HCT116 (cell line): ENCODE measurements at regions not wholly inside any gene's neighbourhood (a gene's known extent, or its start where the extent isn't known, plus 50 kb on each side); places are given as distances from the start of the nearest gene placed in this dataset.

Experiments
- ATAC-seq: fragments of 200-7000 bp; cut with Tn5 transposase; 2 replicates; pipeline ENCODE4 v1.9.1; 2020; ENCODE audit warnings: mild to moderate bottlenecking, moderate library complexity
- BruUV-seq: library from RNA; stranded (reverse); fragments of 400-500 nt; replicated peaks from 2 replicates; lab custom pipeline; 2021; lab: Mats Ljungman, UMichigan
- CTCF ChIA-PET: fragments of 300-600 bp; sonication (Branson Sonifier 250); formaldehyde crosslinking; loops from one replicate; lab custom pipeline; 2021; ENCODE audit warnings: antibody characterized with exemption; lab: Charles Lee
- POLR2A ChIA-PET: fragments of 300-600, 350-600 bp; sonication (Branson Sonifier 250); formaldehyde crosslinking; loops from one replicate; lab custom pipeline; 2021; ENCODE audit warnings: antibody characterized with exemption; lab: Charles Lee
- RAD21 ChIA-PET, 2 experiments: fragments of 300-600 bp; sonication (Branson Sonifier 250); formaldehyde crosslinking; loops; one replicate each; lab custom pipeline; 2023; ENCODE audit warnings: low total read pairs in 2 of 2; ENCODE audit not compliant: uncharacterized antibody in 2 of 2, unreplicated experiment in 2 of 2, low non-redundant PET in 1 of 2; lab: Charles Lee
- DNase-seq: peaks from one replicate; pipeline ENCODE4 v3.0.0-alpha.2; 2010; ENCODE audit warnings: low read depth, low spot score
- H2AFZ ChIP-seq: fragments of 200-600 bp; shearing (Covaris generic), sonication (generic); 2 replicates; pipeline ENCODE4 v1.6.1; 2017; ENCODE audit warnings: low read depth, mixed run types, mixed read lengths, antibody characterized with exemption, low read length; ENCODE audit not compliant: poor library complexity, severe bottlenecking
- H3K27ac ChIP-seq: 2 replicates; pipeline ENCODE4 v1.5.1; 2012; ENCODE audit warnings: low read depth, low read length
- H3K27me3 ChIP-seq: fragments of 200-600 bp; sonication (generic); 2 replicates; pipeline ENCODE4 v1.6.1; 2016; ENCODE audit warnings: mixed run types, low read length, mixed read lengths; ENCODE audit not compliant: insufficient read depth
- H3K36me3 ChIP-seq, 2 experiments: fragments of 200-500 bp in 1 of 2; fragments of 200-600 bp in 1 of 2; sonication (Bioruptor generic) in 1 of 2; sonication (generic) in 1 of 2; 2 replicates each; pipeline versions ENCODE4 v1.5.1 to v1.6.1; 2014 to 2016; ENCODE audit warnings: low read length in 2 of 2, inconsistent platforms in 1 of 2, mixed read lengths in 1 of 2, mixed run types in 1 of 2; ENCODE audit not compliant: insufficient read depth in 2 of 2, control insufficient read depth in 1 of 2
- H3K4me1 ChIP-seq, 2 experiments: fragments of 200-600 bp in 1 of 2; sonication (generic) in 1 of 2; 2 replicates each; pipeline versions ENCODE4 v1.5.1 to v1.6.1; 2012 to 2017; ENCODE audit warnings: low read length in 2 of 2, inconsistent platforms in 1 of 2, mild to moderate bottlenecking in 1 of 2, mixed read lengths in 1 of 2, mixed run types in 1 of 2, moderate library complexity in 1 of 2; ENCODE audit not compliant: insufficient read depth in 2 of 2, control insufficient read depth in 1 of 2
- H3K4me2 ChIP-seq: fragments of 200-600 bp; sonication (generic); 2 replicates; pipeline ENCODE4 v1.6.1; 2017; ENCODE audit warnings: mixed run types, low read length, mixed read lengths
- H3K4me3 ChIP-seq, 2 experiments: fragments of 200-600 bp in 1 of 2; sonication (generic) in 1 of 2; replicated peaks in 1 of 2; 2 replicates each; pipeline ENCODE4 v1.5.1; 2011 to 2016; ENCODE audit warnings: low read length in 2 of 2, control low read depth in 1 of 2, low read depth in 1 of 2, mild to moderate bottlenecking in 1 of 2, mixed read lengths in 1 of 2, mixed run types in 1 of 2
- H3K79me2 ChIP-seq: fragments of 200-600 bp; sonication (generic); 2 replicates; pipeline ENCODE4 v1.6.1; 2017; ENCODE audit warnings: mild to moderate bottlenecking, mixed run types, low read length, moderate library complexity, mixed read lengths; ENCODE audit not compliant: insufficient read depth
- H3K9ac ChIP-seq: fragments of 200-600 bp; sonication (generic); 2 replicates; pipeline ENCODE4 v1.6.1; 2016; ENCODE audit warnings: low read length, mixed read lengths
- H3K9me2 ChIP-seq: fragments of 200-600 bp; sonication (generic), shearing (Covaris generic); 2 replicates; pipeline ENCODE4 v1.6.1; 2017; ENCODE audit warnings: mixed run types, mild to moderate bottlenecking, moderate library complexity; ENCODE audit not compliant: insufficient read depth
- H3K9me3 ChIP-seq, 2 experiments: fragments of 200-500 bp in 1 of 2; fragments of 200-600 bp in 1 of 2; sonication (Bioruptor generic) in 1 of 2; sonication (generic) in 1 of 2; 2 replicates each; pipeline ENCODE4 v1.6.1; 2014 to 2017; ENCODE audit warnings: low read length in 2 of 2, mixed read lengths in 2 of 2, inconsistent platforms in 1 of 2, low read depth in 1 of 2, mild to moderate bottlenecking in 1 of 2, mixed run types in 1 of 2, moderate library complexity in 1 of 2; ENCODE audit not compliant: control insufficient read depth in 1 of 2, insufficient read depth in 1 of 2
- H4K20me1 ChIP-seq: fragments of 200-600 bp; sonication (generic), shearing (Covaris generic); 2 replicates; pipeline ENCODE4 v1.6.1; 2017; ENCODE audit warnings: mixed run types, mild to moderate bottlenecking, moderate library complexity; ENCODE audit not compliant: insufficient read depth
- CBX3 ChIP-seq: IDR thresholded peaks from 2 replicates; pipeline ENCODE4 v1.6.1; 2012; ENCODE audit warnings: low read depth
- CEBPB ChIP-seq: IDR thresholded peaks from 2 replicates; pipeline ENCODE4 v1.6.1; 2012; ENCODE audit warnings: low read depth
- EGR1 ChIP-seq: IDR thresholded peaks from 2 replicates; pipeline ENCODE4 v1.6.1; 2012; ENCODE audit warnings: low read depth
- ELF1 ChIP-seq: IDR thresholded peaks from 2 replicates; pipeline ENCODE4 v1.6.1; 2012; ENCODE audit warnings: low read depth, borderline replicate concordance
- EZH2 ChIP-seq: fragments of 200-600 bp; sonication (generic); IDR thresholded peaks from 2 replicates; pipeline ENCODE4 v1.6.1; 2017; ENCODE audit warnings: antibody characterized with exemption, mixed run types
- FOSL1 ChIP-seq: IDR thresholded peaks from 2 replicates; pipeline ENCODE4 v1.6.1; 2012; ENCODE audit warnings: low read depth
- JUND ChIP-seq: IDR thresholded peaks from 2 replicates; pipeline ENCODE4 v1.6.1; 2012
- MAX ChIP-seq: IDR thresholded peaks from 2 replicates; pipeline ENCODE4 v1.6.1; 2012
- POLR2A ChIP-seq: IDR thresholded peaks from 2 replicates; pipeline ENCODE4 v1.7.0; 2011; ENCODE audit warnings: borderline replicate concordance; ENCODE audit not compliant: insufficient read depth, insufficient read length; ENCODE audit errors: extremely low read depth
- POLR2AphosphoS5 ChIP-seq: IDR thresholded peaks from 2 replicates; pipeline ENCODE4 v1.6.1; 2011; ENCODE audit warnings: mild to moderate bottlenecking, low read depth, low read length, moderate library complexity
- RAD21 ChIP-seq: IDR thresholded peaks from 2 replicates; pipeline ENCODE4 v1.6.1; 2012; ENCODE audit warnings: low read depth, mild to moderate bottlenecking
- SIN3A ChIP-seq: IDR thresholded peaks from 2 replicates; pipeline ENCODE4 v1.6.1; 2012; ENCODE audit warnings: low read depth
- SP1 ChIP-seq: IDR thresholded peaks from 2 replicates; pipeline ENCODE4 v1.6.1; 2012; ENCODE audit warnings: low read depth
- YY1 ChIP-seq: IDR thresholded peaks from 2 replicates; pipeline ENCODE4 v1.6.1; 2011; ENCODE audit warnings: low read length, low read depth, moderate library complexity, mild to moderate bottlenecking; ENCODE audit not compliant: insufficient replicate concordance; ENCODE audit errors: extremely low read depth
- ZFX ChIP-seq: fragments of 450-650 bp; IDR thresholded peaks from 2 replicates; pipeline ENCODE4 v1.6.1; 2017
- ZNF274 ChIP-seq: fragments of 200-500 bp; sonication (Bioruptor generic); IDR thresholded peaks from 2 replicates; pipeline ENCODE4 v1.6.1; 2014; ENCODE audit warnings: mild to moderate bottlenecking, low read depth, low read length, inconsistent platforms
- intact Hi-C: fragments of 100-400 bp; cut with micrococcal nuclease; formaldehyde crosslinking; loops from 2 replicates; pipeline ENCODE4 v1.10.0; 2022
- TF ChIP-seq, protein P1 (sequence below): IDR thresholded peaks from 2 replicates; pipeline ENCODE4 v1.6.1; 2011; ENCODE audit warnings: mild to moderate bottlenecking, low read length, moderate library complexity; ENCODE audit not compliant: insufficient replicate concordance; ENCODE audit errors: extremely low read depth
- TF ChIP-seq, protein P2 (sequence below): IDR thresholded peaks from 2 replicates; pipeline ENCODE4 v1.6.1; 2012
- TF ChIP-seq, protein P3 (sequence below): IDR thresholded peaks from 2 replicates; pipeline ENCODE4 v1.6.1; 2012; ENCODE audit warnings: low read depth

DNA sequence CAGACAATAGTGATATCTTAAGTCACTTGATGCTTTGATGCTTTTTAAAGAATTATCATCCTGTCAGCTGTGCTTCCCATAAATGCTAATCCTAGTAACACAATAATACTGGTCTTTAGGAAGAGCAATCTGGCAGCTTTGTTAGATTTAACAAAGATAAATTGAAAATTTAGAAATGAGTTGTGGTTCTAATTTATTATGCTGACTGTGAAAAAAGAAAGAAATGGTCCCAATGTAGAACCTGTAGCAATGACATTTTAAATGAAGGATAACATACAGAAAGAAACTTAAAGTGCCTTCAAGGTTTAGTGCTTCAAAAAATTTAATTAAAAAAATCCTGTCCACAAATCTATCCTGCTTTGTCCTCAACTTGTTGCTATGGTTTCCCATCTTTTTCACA, 81.6 kb upstream of the HGF start:
- Histone ChIP-seq H3K9ac (no peak overlapping the region), H3K9me3 (no peaks in the 10 kb centered on the region), H3K79me2 (no peaks in the 10 kb centered on the region), H2AFZ (no peak overlapping the region), H3K27ac (no peak overlapping the region), H3K4me3 (no peak overlapping the region), H4K20me1 (no peaks in the 10 kb centered on the region), H3K27me3 (no peaks in the 10 kb centered on the region), H3K4me1 (peaks cover 0 to 3% of the 10 kb centered on the region in 2 experiments; a peak in 1 of 4 replicates), H3K9me2 (no peaks in the 10 kb centered on the region), H3K4me2 (no peak overlapping the region), H3K36me3 (no peaks in the 10 kb centered on the region)
- ChIA-PET CTCF (no interaction called here), POLR2A (no interaction called here), RAD21 (no interaction called here)
- TF ChIP-seq, protein P1, sequence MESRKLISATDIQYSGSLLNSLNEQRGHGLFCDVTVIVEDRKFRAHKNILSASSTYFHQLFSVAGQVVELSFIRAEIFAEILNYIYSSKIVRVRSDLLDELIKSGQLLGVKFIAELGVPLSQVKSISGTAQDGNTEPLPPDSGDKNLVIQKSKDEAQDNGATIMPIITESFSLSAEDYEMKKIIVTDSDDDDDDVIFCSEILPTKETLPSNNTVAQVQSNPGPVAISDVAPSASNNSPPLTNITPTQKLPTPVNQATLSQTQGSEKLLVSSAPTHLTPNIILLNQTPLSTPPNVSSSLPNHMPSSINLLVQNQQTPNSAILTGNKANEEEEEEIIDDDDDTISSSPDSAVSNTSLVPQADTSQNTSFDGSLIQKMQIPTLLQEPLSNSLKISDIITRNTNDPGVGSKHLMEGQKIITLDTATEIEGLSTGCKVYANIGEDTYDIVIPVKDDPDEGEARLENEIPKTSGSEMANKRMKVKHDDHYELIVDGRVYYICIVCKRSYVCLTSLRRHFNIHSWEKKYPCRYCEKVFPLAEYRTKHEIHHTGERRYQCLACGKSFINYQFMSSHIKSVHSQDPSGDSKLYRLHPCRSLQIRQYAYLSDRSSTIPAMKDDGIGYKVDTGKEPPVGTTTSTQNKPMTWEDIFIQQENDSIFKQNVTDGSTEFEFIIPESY = no peak
- TF ChIP-seq POLR2A (no peak), EGR1 (no peak), YY1 (no peak), RAD21 (no peak), EZH2 (no peak), CBX3 (no peak), MAX (no peak), FOSL1 (no peak), JUND (no peak), ZNF274 (no peak), SIN3A (no peak), CEBPB (no peak), ELF1 (no peak), SP1 (no peak), ZFX (no peak), POLR2AphosphoS5 (no peak)
- TF ChIP-seq, protein P2, sequence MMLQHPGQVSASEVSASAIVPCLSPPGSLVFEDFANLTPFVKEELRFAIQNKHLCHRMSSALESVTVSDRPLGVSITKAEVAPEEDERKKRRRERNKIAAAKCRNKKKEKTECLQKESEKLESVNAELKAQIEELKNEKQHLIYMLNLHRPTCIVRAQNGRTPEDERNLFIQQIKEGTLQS = no peak
- TF ChIP-seq, protein P3, sequence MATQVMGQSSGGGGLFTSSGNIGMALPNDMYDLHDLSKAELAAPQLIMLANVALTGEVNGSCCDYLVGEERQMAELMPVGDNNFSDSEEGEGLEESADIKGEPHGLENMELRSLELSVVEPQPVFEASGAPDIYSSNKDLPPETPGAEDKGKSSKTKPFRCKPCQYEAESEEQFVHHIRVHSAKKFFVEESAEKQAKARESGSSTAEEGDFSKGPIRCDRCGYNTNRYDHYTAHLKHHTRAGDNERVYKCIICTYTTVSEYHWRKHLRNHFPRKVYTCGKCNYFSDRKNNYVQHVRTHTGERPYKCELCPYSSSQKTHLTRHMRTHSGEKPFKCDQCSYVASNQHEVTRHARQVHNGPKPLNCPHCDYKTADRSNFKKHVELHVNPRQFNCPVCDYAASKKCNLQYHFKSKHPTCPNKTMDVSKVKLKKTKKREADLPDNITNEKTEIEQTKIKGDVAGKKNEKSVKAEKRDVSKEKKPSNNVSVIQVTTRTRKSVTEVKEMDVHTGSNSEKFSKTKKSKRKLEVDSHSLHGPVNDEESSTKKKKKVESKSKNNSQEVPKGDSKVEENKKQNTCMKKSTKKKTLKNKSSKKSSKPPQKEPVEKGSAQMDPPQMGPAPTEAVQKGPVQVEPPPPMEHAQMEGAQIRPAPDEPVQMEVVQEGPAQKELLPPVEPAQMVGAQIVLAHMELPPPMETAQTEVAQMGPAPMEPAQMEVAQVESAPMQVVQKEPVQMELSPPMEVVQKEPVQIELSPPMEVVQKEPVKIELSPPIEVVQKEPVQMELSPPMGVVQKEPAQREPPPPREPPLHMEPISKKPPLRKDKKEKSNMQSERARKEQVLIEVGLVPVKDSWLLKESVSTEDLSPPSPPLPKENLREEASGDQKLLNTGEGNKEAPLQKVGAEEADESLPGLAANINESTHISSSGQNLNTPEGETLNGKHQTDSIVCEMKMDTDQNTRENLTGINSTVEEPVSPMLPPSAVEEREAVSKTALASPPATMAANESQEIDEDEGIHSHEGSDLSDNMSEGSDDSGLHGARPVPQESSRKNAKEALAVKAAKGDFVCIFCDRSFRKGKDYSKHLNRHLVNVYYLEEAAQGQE = no peak
- DNase-seq (no peak), ATAC-seq (no peak)
- intact Hi-C loops = no loop called here
- no TSS peak for BruUV-seq
